Spinal cord (tissue), 9 donors: ENCODE measurements at regions not wholly inside any gene's neighbourhood (a gene's known extent, or its start where the extent isn't known, plus 50 kb on each side); places are given as distances from the start of the nearest gene placed in this dataset.

Experiments used
- DNase-seq, 6 donors: peaks; one replicate each; pipeline versions ENCODE4 v3.0.0 to v3.0.0-alpha.2; 2013 to 2015; ENCODE audit warnings: low spot score in 6 of 6, low read depth in 4 of 6
- H3K27ac ChIP-seq: one replicate; pipeline ENCODE4 v1.5.1; 2013; ENCODE audit warnings: low read depth, low read length, control low read depth
- H3K27me3 ChIP-seq: one replicate; pipeline ENCODE4 v1.6.1; 2013; ENCODE audit warnings: low read length; ENCODE audit not compliant: control insufficient read depth, insufficient read depth
- H3K36me3 ChIP-seq: one replicate; pipeline ENCODE4 v1.6.1; 2013; ENCODE audit warnings: low read length; ENCODE audit not compliant: control insufficient read depth, insufficient read depth
- H3K4me1 ChIP-seq: one replicate; pipeline ENCODE4 v1.6.1; 2013; ENCODE audit warnings: low read length; ENCODE audit not compliant: control insufficient read depth, insufficient read depth
- H3K4me3 ChIP-seq: one replicate; pipeline ENCODE4 v1.5.1; 2013; ENCODE audit warnings: low read depth, low read length, control low read depth
- H3K9me3 ChIP-seq: one replicate; pipeline ENCODE4 v1.6.1; 2013; ENCODE audit warnings: low read length; ENCODE audit not compliant: control insufficient read depth, insufficient read depth
- WGBS: methylation state at CpG from one replicate; pipeline ENCODE4 v1.1.5; 2013; ENCODE audit warnings: missing lambda C conversion rate; ENCODE audit not compliant: insufficient coverage; 5-methylcytosine and 5-hydroxymethylcytosine counted together
- donor health status: healthy.

DNA sequence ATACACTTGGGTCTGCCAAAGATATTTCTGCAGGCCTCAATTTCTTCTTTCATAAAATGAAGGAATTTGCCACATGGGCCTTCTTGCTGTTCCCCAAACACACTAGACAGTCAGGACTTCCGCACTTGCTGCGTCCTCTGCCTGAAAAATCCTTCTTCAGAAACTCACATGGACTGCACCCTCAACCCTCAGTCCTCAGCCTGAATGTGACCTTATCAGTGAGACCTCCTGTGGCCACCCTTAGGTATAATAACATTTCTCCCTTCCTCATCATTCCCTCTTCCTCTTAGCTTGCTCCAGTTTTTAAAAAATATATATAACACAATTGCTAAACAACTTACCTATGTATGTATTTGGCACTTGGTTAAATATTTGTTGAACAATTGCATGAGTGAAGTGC lies 257.5 kb downstream of the MFSD1 start:
- 94% methylated on average over 2 of the region's 2 CpGs for WGBS
- DNase-seq: no peak
- no peaks in the 10 kb centered on the region for H3K36me3 ChIP-seq
- H3K4me3 ChIP-seq: no peak overlapping the region
- H3K27ac ChIP-seq: no peak overlapping the region
- H3K9me3 ChIP-seq: no peaks in the 10 kb centered on the region
- H3K4me1 ChIP-seq: no peaks in the 10 kb centered on the region
- no peaks in the 10 kb centered on the region for H3K27me3 ChIP-seq

DNA sequence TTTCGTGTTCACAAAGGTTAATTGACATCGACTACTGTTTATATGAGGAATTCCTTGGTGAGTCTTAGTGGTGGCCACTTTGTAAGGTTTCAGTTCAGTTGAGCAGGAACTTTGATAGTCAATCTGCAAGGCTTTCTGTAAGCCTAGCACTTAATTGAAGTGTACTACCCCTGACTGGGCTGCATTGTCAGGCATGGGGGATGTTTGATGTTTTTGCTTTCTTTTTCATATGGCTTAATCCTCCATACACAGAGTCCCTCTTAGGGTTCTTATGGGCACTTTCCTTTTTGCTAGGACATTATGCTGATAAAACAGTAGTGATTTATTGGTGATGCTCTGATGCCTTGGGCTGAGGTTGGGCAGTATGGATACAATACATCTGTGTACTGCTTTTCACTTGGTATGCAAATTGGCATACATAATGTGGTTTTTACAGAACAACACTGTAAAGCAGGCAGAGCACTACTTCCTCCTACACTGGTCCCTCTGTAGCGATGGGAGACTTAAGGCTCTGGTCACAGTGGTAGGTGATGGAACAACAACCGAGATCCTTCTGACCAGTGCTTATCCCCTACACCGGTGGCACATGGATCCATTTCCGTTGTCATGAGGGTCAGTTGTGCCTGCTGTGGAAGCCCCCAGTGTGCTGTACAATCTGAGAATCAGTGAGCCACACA lies 261.0 kb downstream of the MFSD1 start:
- Histone ChIP-seq H3K4me1 (no peaks in the 10 kb centered on the region), H3K4me3 (no peak overlapping the region), H3K9me3 (no peaks in the 10 kb centered on the region), H3K27me3 (no peaks in the 10 kb centered on the region), H3K27ac (no peak overlapping the region), H3K36me3 (no peaks in the 10 kb centered on the region)
- 88% methylated on average over 3 of the region's 6 CpGs for WGBS
- peak in 1 of 6 donors; percentile 50 for DNase-seq

DNA sequence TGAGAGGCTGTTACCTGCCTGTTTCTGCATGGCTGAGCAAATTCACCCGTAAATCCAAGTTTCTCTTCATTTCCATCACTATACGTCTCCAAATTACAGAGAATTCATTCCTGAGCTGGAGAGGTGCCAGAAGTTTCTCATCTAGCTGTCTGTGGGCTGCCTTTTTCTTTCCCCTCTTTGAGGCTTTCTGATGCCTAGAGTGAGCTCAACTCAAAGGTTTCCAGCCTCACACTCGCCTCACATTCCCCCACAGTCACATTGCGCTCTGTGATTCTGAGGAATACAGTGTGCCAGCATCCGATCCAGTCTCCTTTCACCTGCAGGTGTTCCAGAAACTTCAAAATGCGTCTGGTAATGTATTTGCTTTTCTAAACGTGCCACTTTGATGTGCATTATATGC lies 267.2 kb downstream of the MFSD1 start, which contains the start of gene IQCJ:
Gene IQCJ, plus strand, starts transcription at position 229 of the 400 bp plus-strand sequence.
- WGBS: 23% methylated on average over 5 of the region's 7 CpGs
- Histone ChIP-seq H3K4me1 (no peaks in the 10 kb centered on the region), H3K9me3 (no peaks in the 10 kb centered on the region), H3K36me3 (no peaks in the 10 kb centered on the region), H3K27ac (no peak within 1 kb of the TSS), H3K27me3 (no peaks in the 10 kb centered on the region), H3K4me3 (no peak within 1 kb of the TSS)
- peak in 5 of 6 donors; percentile 17 to 83 (median 24) for DNase-seq

DNA sequence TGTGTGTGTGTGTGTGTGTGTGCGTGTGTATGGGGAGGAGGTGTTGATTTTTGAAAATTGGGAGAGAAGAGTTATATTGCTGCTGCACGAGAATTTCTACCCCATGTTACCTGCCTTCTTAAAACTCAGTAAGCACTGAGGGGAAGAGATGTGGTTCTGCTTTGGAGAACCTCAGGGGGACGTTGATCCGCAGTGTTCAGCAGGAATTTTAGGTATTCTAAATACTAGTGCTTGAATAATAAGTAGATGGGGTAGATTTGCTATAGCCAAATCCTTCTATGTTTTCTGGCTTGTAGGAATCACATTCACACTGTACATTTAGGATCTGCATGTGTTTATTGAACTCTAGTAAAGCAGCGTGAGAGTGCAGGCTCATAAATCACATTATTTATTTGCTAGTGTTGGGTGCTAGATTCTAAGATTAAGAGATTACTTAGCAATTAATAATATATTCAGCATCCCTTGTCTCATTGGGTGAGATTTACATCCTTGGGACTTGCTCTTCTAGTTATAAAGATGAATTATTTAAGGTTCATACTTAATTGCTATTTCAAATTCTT lies 268.1 kb downstream of the MFSD1 start:
- Histone ChIP-seq H3K27ac (no peak overlapping the region), H3K36me3 (no peaks in the 10 kb centered on the region), H3K9me3 (no peaks in the 10 kb centered on the region), H3K27me3 (no peaks in the 10 kb centered on the region), H3K4me3 (no peak overlapping the region), H3K4me1 (no peaks in the 10 kb centered on the region)
- peak in 2 of 6 donors; percentile 12 to 59 for DNase-seq
- no CpG with 5 or more reads among the region's 5 CpGs for WGBS

DNA sequence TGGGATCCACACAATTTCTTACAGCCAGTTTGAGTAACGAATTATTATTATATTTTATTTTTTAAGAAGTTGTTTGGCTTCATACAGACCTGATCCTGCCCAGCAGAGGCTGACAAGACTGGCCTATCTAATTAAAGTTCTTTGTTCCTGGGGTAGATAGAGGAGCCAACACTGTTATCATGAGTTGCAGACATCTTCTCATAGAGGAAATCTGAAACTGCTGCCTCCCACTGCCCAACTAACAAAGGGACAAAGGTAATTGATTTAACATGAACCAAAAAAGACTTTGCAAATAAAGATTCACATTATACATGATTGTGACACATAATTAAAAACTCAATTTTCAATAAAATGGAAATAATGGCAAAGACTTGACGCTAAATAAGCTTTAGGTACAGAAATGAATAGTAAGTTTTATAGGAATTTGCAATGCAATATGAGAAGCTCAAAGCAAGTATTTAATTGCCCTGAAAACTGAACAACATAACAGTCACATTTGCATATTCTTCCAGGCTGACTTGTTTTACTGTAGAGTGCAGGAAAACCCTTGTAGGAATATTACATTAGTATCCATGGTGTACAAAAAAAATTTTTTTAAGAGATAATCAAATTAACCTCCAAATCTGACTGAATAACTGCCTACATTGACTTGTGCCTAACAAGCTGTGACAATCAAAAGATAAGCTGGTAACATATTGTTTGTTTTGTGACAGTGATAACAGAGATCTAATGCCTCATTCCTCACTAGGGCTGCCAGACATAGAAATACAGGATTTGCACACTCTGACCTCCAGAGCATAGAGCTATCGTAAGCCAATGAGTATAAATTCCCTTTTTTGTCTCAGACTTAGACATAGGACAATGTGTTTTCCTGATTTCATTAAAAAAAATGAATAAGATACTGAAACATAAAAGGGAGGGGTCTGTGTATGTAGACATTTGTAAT lies 273.2 kb downstream of the MFSD1 start:
- Histone ChIP-seq H3K4me3 (no peak overlapping the region), H3K9me3 (no peaks in the 10 kb centered on the region), H3K36me3 (no peaks in the 10 kb centered on the region), H3K27me3 (no peaks in the 10 kb centered on the region), H3K4me1 (no peaks in the 10 kb centered on the region), H3K27ac (no peak overlapping the region)
- DNase-seq: no peak
- WGBS: no CpG with 5 or more reads among the region's 3 CpGs

DNA sequence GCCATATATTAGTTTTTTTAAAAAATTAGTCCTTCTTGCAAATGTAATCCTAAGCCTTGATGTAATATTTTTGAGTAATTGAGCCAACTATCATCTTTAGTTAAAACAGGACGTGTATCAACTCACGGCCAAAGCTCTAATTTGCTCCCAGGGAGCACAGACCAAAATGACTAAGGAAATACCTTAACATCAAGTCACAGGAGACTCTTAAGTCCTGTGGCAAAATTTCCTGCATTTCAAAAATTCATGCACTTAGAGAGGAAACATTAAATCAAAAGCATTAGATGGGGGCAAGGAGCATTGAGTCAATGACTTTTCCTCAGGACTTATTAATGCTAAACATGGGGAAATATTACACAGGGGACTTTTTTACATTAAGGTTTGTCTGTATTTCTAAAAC lies 276.0 kb downstream of the MFSD1 start:
- Histone ChIP-seq H3K27ac (no peak overlapping the region), H3K27me3 (no peaks in the 10 kb centered on the region), H3K4me3 (no peak overlapping the region), H3K4me1 (no peaks in the 10 kb centered on the region), H3K36me3 (no peaks in the 10 kb centered on the region), H3K9me3 (no peaks in the 10 kb centered on the region)
- no peak for DNase-seq
- no CpG with 5 or more reads among the region's 2 CpGs for WGBS

DNA sequence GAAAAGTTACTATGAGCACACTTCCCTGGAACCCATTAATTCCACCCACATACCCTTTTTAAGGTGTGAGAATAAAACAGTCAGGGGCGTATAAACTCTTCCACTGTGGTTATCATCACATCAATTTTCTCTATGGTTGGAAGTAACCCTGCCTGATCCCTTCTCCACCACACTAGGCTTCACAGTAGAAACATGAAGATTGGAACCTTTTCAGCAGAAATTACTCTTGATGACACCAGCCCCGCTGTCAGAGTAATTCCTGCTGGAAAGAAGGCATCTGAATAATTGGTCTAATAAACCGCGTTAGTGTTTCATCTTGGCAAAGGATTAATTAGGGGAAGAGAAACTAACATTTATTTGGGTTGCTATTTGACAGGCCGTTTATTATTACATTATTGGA lies 278.4 kb downstream of the MFSD1 start:
- no peaks in the 10 kb centered on the region for H3K27me3 ChIP-seq
- no peak overlapping the region for H3K4me3 ChIP-seq
- H3K36me3 ChIP-seq: no peaks in the 10 kb centered on the region
- no peaks in the 10 kb centered on the region for H3K4me1 ChIP-seq
- no peaks in the 10 kb centered on the region for H3K9me3 ChIP-seq
- no peak overlapping the region for H3K27ac ChIP-seq
- DNase-seq: peak in 1 of 6 donors; percentile 24
- WGBS: 33% methylated on average over 1 of the region's 5 CpGs

DNA sequence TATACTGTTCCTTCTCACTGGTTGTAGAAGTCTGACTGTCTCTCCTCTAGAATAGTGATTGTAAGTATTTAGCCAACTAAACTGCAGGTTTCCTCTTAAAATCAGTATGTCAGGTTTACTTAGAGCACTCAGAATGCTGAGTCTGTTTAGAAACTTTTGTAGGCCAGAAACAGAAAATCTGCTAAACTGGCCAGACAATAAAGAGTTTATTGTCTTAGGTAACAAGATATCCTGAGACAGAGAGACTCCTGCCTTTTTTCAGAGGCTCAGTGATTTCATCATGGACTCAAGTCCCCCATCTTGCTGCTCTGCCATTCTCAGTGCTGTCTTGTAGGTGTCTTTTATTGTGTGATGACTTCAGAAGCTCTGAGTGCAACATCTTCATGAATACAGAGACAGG lies 279.0 kb downstream of the MFSD1 start:
- no peaks in the 10 kb centered on the region for H3K36me3 ChIP-seq
- no peak overlapping the region for H3K4me3 ChIP-seq
- H3K27ac ChIP-seq: no peak overlapping the region
- DNase-seq: no peak
- H3K9me3 ChIP-seq: no peaks in the 10 kb centered on the region
- no peaks in the 10 kb centered on the region for H3K4me1 ChIP-seq
- no peaks in the 10 kb centered on the region for H3K27me3 ChIP-seq

DNA sequence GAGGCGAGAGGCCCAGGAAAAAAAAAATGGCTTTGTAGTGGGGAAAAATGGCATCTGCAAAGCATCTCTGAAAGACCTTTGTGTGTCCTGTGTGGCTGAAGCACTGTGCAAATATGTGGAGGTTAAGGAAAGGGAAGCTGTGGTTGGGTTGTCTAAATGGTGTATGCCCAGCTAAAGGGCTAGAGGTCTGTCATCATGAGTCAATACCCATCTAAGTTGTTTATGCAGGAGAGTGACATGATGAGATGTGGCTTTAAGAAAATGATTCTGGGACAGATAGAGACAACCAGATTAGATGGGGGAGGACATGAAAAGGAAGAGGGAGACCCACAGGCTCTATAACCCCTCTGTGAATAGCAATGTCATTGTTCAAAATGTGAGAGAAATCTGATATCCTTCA lies 280.7 kb downstream of the MFSD1 start:
- H3K4me3 ChIP-seq: no peak overlapping the region
- H3K27me3 ChIP-seq: no peaks in the 10 kb centered on the region
- H3K9me3 ChIP-seq: no peaks in the 10 kb centered on the region
- no peak overlapping the region for H3K27ac ChIP-seq
- no peak for DNase-seq
- no peaks in the 10 kb centered on the region for H3K36me3 ChIP-seq
- WGBS: 94% methylated on average over 1 of the region's 1 CpG
- H3K4me1 ChIP-seq: no peaks in the 10 kb centered on the region
